KBM-7 (cell line): ENCODE measurements at regions not wholly inside any gene's neighbourhood (a gene's known extent, or its start where the extent isn't known, plus 50 kb on each side); places are given as distances from the start of the nearest gene placed in this dataset.

Source experiments
- DNase-seq: peaks from one replicate; pipeline ENCODE4 v3.0.0-alpha.2; 2015
- in situ Hi-C: fragments of 300-500 bp; cut with MboI; formaldehyde crosslinking; loops from 2 replicates; pipeline ENCODE4 v1.14.3; 2020; ENCODE audit warnings: low sequenced_read_pairs, low pct_unique_long_range_greater_than_20kb, mixed read lengths

GRCh38 chr12:130016194-130016593 lies 112.4 kb upstream of the TMEM132D start:
- DNase-seq, result no peak
- in situ Hi-C loops, result no loop called here

GRCh38 chr12:130016986-130017385 lies 113.2 kb upstream of the TMEM132D start:
- in situ Hi-C loops, result no loop called here
- no peak for DNase-seq

GRCh38 chr12:130017591-130018449 lies 114.0 kb upstream of the TMEM132D start:
- in situ Hi-C loops, result no loop called here
- DNase-seq, result no peak

GRCh38 chr12:130018614-130019013 lies 114.8 kb upstream of the TMEM132D start:
- no peak for DNase-seq
- in situ Hi-C loops, result no loop called here

GRCh38 chr12:130026608-130027176 lies 122.9 kb upstream of the TMEM132D start:
- peak; percentile 24 for DNase-seq
- in situ Hi-C loops, result loop anchor here (25.0 kb wide), 1 partner anchor 286 kb away; no protein-coding TSS in a partner anchor

GRCh38 chr12:130027798-130028197 lies 124.0 kb upstream of the TMEM132D start:
- no peak for DNase-seq
- in situ Hi-C loops, result loop anchor here (25.0 kb wide), 1 partner anchor 285 kb away; no protein-coding TSS in a partner anchor

- no peak for DNase-seq
- in situ Hi-C loops, result loop anchor here (25.0 kb wide), 1 partner anchor 283 kb away; no protein-coding TSS in a partner anchor
Measured at GRCh38 chr12:130029151-130029550, 125.3 kb upstream of the TMEM132D start.

- in situ Hi-C loops, result loop anchor here (25.0 kb wide), 1 partner anchor 281 kb away; no protein-coding TSS in a partner anchor
Measured at GRCh38 chr12:130031041-130031440, 127.2 kb upstream of the TMEM132D start.

GRCh38 chr12:130031571-130032189 lies 127.9 kb upstream of the TMEM132D start:
- in situ Hi-C loops, result loop anchor here (25.0 kb wide), 1 partner anchor 281 kb away; no protein-coding TSS in a partner anchor
- DNase-seq, result peak; percentile 68

More at GRCh38 chr12:130031041-130031440, 127.2 kb upstream of the TMEM132D start:
- DNase-seq, result no peak

- in situ Hi-C loops, result loop anchor here (25.0 kb wide), 1 partner anchor 270 kb away; no protein-coding TSS in a partner anchor
- DNase-seq, result peak; percentile 16
Measured at GRCh38 chr12:130041983-130042812, 120.1 kb upstream of the FZD10 start.

GRCh38 chr12:130043685-130044406 lies 118.4 kb upstream of the FZD10 start:
- DNase-seq, result no peak
- in situ Hi-C loops, result loop anchor here (25.0 kb wide), 1 partner anchor 268 kb away; no protein-coding TSS in a partner anchor

- DNase-seq, result no peak
- in situ Hi-C loops, result loop anchor here (25.0 kb wide), 1 partner anchor 267 kb away; no protein-coding TSS in a partner anchor
Measured at GRCh38 chr12:130044991-130045621, 117.2 kb upstream of the FZD10 start.

GRCh38 chr12:130049666-130050065 lies 112.6 kb upstream of the FZD10 start:
- in situ Hi-C loops, result loop anchor here (25.0 kb wide), 1 partner anchor 263 kb away; no protein-coding TSS in a partner anchor
- DNase-seq, result no peak

- DNase-seq, result no peak
- in situ Hi-C loops, result no loop called here
Measured at GRCh38 chr12:130051900-130052299, 110.4 kb upstream of the FZD10 start.

- DNase-seq, result no peak
- in situ Hi-C loops, result no loop called here
Measured at GRCh38 chr12:130053651-130054069, 108.6 kb upstream of the FZD10 start.

- DNase-seq, result no peak
- in situ Hi-C loops, result no loop called here
Measured at GRCh38 chr12:130054803-130055202, 107.5 kb upstream of the FZD10 start.

- DNase-seq, result no peak
- in situ Hi-C loops, result no loop called here
Measured at GRCh38 chr12:130058926-130059472, 103.3 kb upstream of the FZD10 start.
